ENCODE measurements at regions not wholly inside any gene's neighbourhood (a gene's known extent, or its start where the extent isn't known, plus 50 kb on each side); places are given as distances from the start of the nearest gene placed in this dataset.

GRCh38 chr4:59412739-59413138 is 1787.4 kb upstream of the ADGRL3 start:
- TF ChIP-seq SIN3A (IDR thresholded peaks at IDR 0.05; ENCODE audit: borderline replicate concordance, insufficient read depth, low read length) = no peak
- no peak for TF ChIP-seq TAF1 (IDR thresholded peaks at IDR 0.05; ENCODE audit: borderline replicate concordance, insufficient read depth, low read length)
- TF ChIP-seq, protein P1, sequence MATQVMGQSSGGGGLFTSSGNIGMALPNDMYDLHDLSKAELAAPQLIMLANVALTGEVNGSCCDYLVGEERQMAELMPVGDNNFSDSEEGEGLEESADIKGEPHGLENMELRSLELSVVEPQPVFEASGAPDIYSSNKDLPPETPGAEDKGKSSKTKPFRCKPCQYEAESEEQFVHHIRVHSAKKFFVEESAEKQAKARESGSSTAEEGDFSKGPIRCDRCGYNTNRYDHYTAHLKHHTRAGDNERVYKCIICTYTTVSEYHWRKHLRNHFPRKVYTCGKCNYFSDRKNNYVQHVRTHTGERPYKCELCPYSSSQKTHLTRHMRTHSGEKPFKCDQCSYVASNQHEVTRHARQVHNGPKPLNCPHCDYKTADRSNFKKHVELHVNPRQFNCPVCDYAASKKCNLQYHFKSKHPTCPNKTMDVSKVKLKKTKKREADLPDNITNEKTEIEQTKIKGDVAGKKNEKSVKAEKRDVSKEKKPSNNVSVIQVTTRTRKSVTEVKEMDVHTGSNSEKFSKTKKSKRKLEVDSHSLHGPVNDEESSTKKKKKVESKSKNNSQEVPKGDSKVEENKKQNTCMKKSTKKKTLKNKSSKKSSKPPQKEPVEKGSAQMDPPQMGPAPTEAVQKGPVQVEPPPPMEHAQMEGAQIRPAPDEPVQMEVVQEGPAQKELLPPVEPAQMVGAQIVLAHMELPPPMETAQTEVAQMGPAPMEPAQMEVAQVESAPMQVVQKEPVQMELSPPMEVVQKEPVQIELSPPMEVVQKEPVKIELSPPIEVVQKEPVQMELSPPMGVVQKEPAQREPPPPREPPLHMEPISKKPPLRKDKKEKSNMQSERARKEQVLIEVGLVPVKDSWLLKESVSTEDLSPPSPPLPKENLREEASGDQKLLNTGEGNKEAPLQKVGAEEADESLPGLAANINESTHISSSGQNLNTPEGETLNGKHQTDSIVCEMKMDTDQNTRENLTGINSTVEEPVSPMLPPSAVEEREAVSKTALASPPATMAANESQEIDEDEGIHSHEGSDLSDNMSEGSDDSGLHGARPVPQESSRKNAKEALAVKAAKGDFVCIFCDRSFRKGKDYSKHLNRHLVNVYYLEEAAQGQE (IDR thresholded peaks at IDR 0.05; ENCODE audit: insufficient read depth in 1 of 2, low read depth in 2 of 2, low read length in 2 of 2) = no peak
- TF ChIP-seq FOXP2 (optimal IDR thresholded peaks at IDR 0.05; ENCODE audit: borderline replicate concordance, extremely low read depth, extremely low read length, insufficient read depth) = no peak
- TF ChIP-seq POLR2AphosphoS5 (IDR thresholded peaks at IDR 0.05; ENCODE audit: low read depth, low read length) = no peak

- TF ChIP-seq, protein P1 (IDR thresholded peaks at IDR 0.05; ENCODE audit: insufficient read depth in 1 of 2, low read depth in 2 of 2, low read length in 2 of 2) = no peak
- TF ChIP-seq FOXP2 (optimal IDR thresholded peaks at IDR 0.05; ENCODE audit: borderline replicate concordance, extremely low read depth, extremely low read length, insufficient read depth) (no peak), POLR2AphosphoS5 (IDR thresholded peaks at IDR 0.05; ENCODE audit: low read depth, low read length) (no peak), SIN3A (IDR thresholded peaks at IDR 0.05; ENCODE audit: borderline replicate concordance, insufficient read depth, low read length) (no peak), TAF1 (IDR thresholded peaks at IDR 0.05; ENCODE audit: borderline replicate concordance, insufficient read depth, low read length) (no peak)
These were observed 1744.4 kb upstream of the ADGRL3 start for GRCh38 chr4:59455751-59456150.

DNA sequence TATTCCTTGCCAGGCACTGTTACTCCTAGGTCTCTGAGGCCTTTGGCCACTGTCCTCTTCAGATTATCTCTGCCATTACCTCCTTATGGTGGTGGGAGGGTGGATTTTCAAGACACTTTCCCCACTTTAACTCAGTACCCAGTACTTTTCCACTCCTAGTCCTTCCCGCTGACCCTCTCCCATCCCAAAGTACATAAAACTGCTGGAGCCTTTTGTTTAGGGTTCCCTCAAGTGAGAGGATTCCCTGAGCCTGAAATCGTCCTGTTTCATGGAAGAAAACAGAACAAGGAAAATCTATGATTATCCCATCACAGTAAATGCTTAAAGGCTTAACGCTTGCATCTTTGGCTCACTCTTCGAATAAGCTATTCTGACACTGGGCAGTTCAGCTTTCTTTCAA is 1742.5 kb upstream of the ADGRL3 start:
- TF ChIP-seq SIN3A (IDR thresholded peaks at IDR 0.05; ENCODE audit: borderline replicate concordance, insufficient read depth, low read length) = no peak
- no peak for TF ChIP-seq FOXP2 (optimal IDR thresholded peaks at IDR 0.05; ENCODE audit: borderline replicate concordance, extremely low read depth, extremely low read length, insufficient read depth)
- TF ChIP-seq POLR2AphosphoS5 (IDR thresholded peaks at IDR 0.05; ENCODE audit: low read depth, low read length) = no peak
- TF ChIP-seq TAF1 (IDR thresholded peaks at IDR 0.05; ENCODE audit: borderline replicate concordance, insufficient read depth, low read length) = no peak
- TF ChIP-seq, protein P1 (IDR thresholded peaks at IDR 0.05; ENCODE audit: insufficient read depth in 1 of 2, low read depth in 2 of 2, low read length in 2 of 2) = no peak

- TF ChIP-seq, protein P1 (IDR thresholded peaks at IDR 0.05; ENCODE audit: insufficient read depth in 1 of 2, low read depth in 2 of 2, low read length in 2 of 2) = no peak
- TF ChIP-seq SIN3A (IDR thresholded peaks at IDR 0.05; ENCODE audit: borderline replicate concordance, insufficient read depth, low read length) (no peak), FOXP2 (optimal IDR thresholded peaks at IDR 0.05; ENCODE audit: borderline replicate concordance, extremely low read depth, extremely low read length, insufficient read depth) (no peak), POLR2AphosphoS5 (IDR thresholded peaks at IDR 0.05; ENCODE audit: low read depth, low read length) (no peak), TAF1 (IDR thresholded peaks at IDR 0.05; ENCODE audit: borderline replicate concordance, insufficient read depth, low read length) (no peak)
These were observed 1715.2 kb upstream of the ADGRL3 start for GRCh38 chr4:59484944-59485343.

GRCh38 chr4:59500103-59500502 is 1700.0 kb upstream of the ADGRL3 start:
- TF ChIP-seq SIN3A (IDR thresholded peaks at IDR 0.05; ENCODE audit: borderline replicate concordance, insufficient read depth, low read length) = no peak
- TF ChIP-seq FOXP2 (optimal IDR thresholded peaks at IDR 0.05; ENCODE audit: borderline replicate concordance, extremely low read depth, extremely low read length, insufficient read depth) = no peak
- TF ChIP-seq, protein P1 (IDR thresholded peaks at IDR 0.05; ENCODE audit: insufficient read depth in 1 of 2, low read depth in 2 of 2, low read length in 2 of 2) = no peak
- no peak for TF ChIP-seq POLR2AphosphoS5 (IDR thresholded peaks at IDR 0.05; ENCODE audit: low read depth, low read length)
- TF ChIP-seq TAF1 (IDR thresholded peaks at IDR 0.05; ENCODE audit: borderline replicate concordance, insufficient read depth, low read length) = no peak

All from PFSK-1 (cell line).